ENCODE measurements at regions not wholly inside any gene's neighbourhood (a gene's known extent, or its start where the extent isn't known, plus 50 kb on each side); places are given as distances from the start of the nearest gene placed in this dataset.

- no peak for TF ChIP-seq CTCF (IDR thresholded peaks at IDR 0.05)
- no peak for TF ChIP-seq EP300 (IDR thresholded peaks at IDR 0.05)
- no peak for TF ChIP-seq POLR2A (IDR thresholded peaks at IDR 0.05)
Observed at GRCh38 chr9:14453286-14453685, 139.3 kb upstream of the NFIB start.

GRCh38 chr9:14452539-14452938 lies 138.6 kb upstream of the NFIB start:
- no peak for DNase-seq (ENCODE audit: low spot score in 2 of 2)
- WGBS, 2 donors, result 42 to 55% methylated on average over 1 of the region's 1 CpG
- TF ChIP-seq POLR2A (IDR thresholded peaks at IDR 0.05) (no peak), EP300 (IDR thresholded peaks at IDR 0.05) (no peak), CTCF (IDR thresholded peaks at IDR 0.05) (no peak)
- Histone ChIP-seq H3K27ac (no peak overlapping the region), H3K4me3 (no peak overlapping the region), H3K9me3 (no peaks in the 10 kb centered on the region), H3K36me3 (no peaks in the 10 kb centered on the region), H3K27me3 (no peaks in the 10 kb centered on the region), H3K4me1 (no peaks in the 10 kb centered on the region)

More at GRCh38 chr9:14453286-14453685, 139.3 kb upstream of the NFIB start:
- Histone ChIP-seq H3K9me3 (no peaks in the 10 kb centered on the region), H3K4me3 (no peak overlapping the region), H3K27me3 (no peaks in the 10 kb centered on the region), H3K4me1 (no peaks in the 10 kb centered on the region), H3K36me3 (no peaks in the 10 kb centered on the region), H3K27ac (no peak overlapping the region)
- no peak for DNase-seq (ENCODE audit: low spot score in 2 of 2)

GRCh38 chr9:14451949-14452348 lies 138.0 kb upstream of the NFIB start:
- TF ChIP-seq EP300 (IDR thresholded peaks at IDR 0.05) (no peak), POLR2A (IDR thresholded peaks at IDR 0.05) (no peak), CTCF (IDR thresholded peaks at IDR 0.05) (no peak)
- DNase-seq (ENCODE audit: low spot score in 2 of 2), result no peak
- H3K27ac ChIP-seq, result no peak overlapping the region
- peaks cover 0 to 5% (median 0%) of the 10 kb centered on the region in 4 donors for H3K9me3 ChIP-seq
- no peaks in the 10 kb centered on the region for H3K36me3 ChIP-seq
- H3K27me3 ChIP-seq, result no peaks in the 10 kb centered on the region
- 71 to 73% methylated on average over 4 of the region's 4 CpGs for WGBS, 2 donors
- no peak overlapping the region for H3K4me3 ChIP-seq
- no peaks in the 10 kb centered on the region for H3K4me1 ChIP-seq

GRCh38 chr9:14447103-14447502 lies 133.2 kb upstream of the NFIB start:
- no peak for DNase-seq (ENCODE audit: low spot score in 2 of 2)
- Histone ChIP-seq H3K27me3 (no peaks in the 10 kb centered on the region), H3K4me1 (no peaks in the 10 kb centered on the region), H3K27ac (no peak overlapping the region), H3K4me3 (no peak overlapping the region), H3K36me3 (no peaks in the 10 kb centered on the region), H3K9me3 (peaks cover 0 to 7% (median 0%) of the 10 kb centered on the region in 4 donors)
- WGBS, 2 donors, result 59 to 82% methylated on average over 3 of the region's 3 CpGs
- TF ChIP-seq CTCF (IDR thresholded peaks at IDR 0.05) (no peak), POLR2A (IDR thresholded peaks at IDR 0.05) (no peak)

- no peak for DNase-seq (ENCODE audit: low spot score in 2 of 2)
- Histone ChIP-seq H3K4me1 (no peaks in the 10 kb centered on the region), H3K27me3 (no peaks in the 10 kb centered on the region), H3K4me3 (no peak overlapping the region), H3K9me3 (peaks cover 0 to 7% (median 0%) of the 10 kb centered on the region in 4 donors), H3K27ac (no peak overlapping the region), H3K36me3 (no peaks in the 10 kb centered on the region)
- 93 to 95% methylated on average over 3 of the region's 3 CpGs for WGBS, 2 donors
- TF ChIP-seq CTCF (IDR thresholded peaks at IDR 0.05) (no peak), POLR2A (IDR thresholded peaks at IDR 0.05) (no peak), EP300 (IDR thresholded peaks at IDR 0.05) (no peak)
Observed at GRCh38 chr9:14445946-14446345, 132.0 kb upstream of the NFIB start.

Data from tibial nerve (tissue), 4 donors.